Activated CD8-positive, alpha-beta memory T cell treated with anti-CD3 and anti-CD28 coated beads for 36 hours (primary cell): ENCODE measurements at regions not wholly inside any gene's neighbourhood (a gene's known extent, or its start where the extent isn't known, plus 50 kb on each side); places are given as distances from the start of the nearest gene placed in this dataset.

ENCODE experiments used
- CTCF ChIA-PET: fragments of 350-600 bp; sonication (Branson Sonifier 250); formaldehyde crosslinking; loops from one replicate; lab custom pipeline; 2021; ENCODE audit warnings: antibody characterized with exemption; lab: Charles Lee
- POLR2A ChIA-PET: fragments of 350-600 bp; sonication (Branson Sonifier 250); formaldehyde crosslinking; loops from one replicate; lab custom pipeline; 2021; ENCODE audit warnings: antibody characterized with exemption; lab: Charles Lee

DNA sequence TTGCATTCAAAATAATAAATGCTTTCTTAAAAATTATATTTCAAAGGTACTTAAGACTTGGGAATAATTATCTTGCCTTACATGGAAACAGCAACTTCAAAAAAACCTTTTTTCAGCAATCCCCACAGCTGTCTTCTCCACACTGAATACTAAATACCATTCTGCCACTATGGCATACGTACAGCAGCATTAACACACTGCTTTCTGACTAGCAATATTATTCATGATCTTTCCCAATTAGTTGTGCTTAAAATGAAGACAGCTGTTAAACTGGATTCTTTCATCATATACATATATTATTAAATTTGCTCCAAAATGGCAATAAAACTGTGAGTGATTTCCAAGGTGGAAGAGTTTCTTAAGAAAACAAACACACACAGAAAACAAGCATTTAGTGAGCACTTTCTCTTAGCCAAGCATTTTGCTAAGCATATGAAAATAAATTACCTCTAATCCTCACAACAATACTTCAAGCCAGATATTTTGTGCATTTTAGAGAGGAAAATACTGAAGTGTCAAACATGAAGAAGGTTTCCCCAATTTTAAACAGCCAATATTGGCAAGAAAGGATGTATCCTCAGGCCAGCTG lies 609.5 kb downstream of the SLITRK1 start:
- ChIA-PET CTCF (no interaction called here), POLR2A (no interaction called here)

DNA sequence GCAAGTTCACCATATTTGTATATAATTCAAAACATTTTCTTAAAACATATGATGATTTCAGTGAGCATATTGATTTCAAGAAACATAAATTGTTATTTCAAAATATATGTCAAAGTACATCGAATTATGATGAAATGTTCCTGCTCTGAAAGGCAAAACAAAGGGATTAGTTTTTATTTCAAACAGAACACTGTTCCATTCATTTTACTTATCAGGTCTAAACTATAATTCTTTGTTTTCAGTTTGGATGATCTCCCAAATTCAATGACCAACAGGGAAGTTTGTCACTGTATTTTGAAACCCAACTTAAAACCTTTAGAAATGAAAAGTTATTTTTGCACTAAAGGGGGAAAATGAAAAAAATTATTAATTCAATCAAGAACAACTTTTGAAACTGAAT lies 610.2 kb downstream of the SLITRK1 start:
- ChIA-PET POLR2A (no interaction called here), CTCF (no interaction called here)

DNA sequence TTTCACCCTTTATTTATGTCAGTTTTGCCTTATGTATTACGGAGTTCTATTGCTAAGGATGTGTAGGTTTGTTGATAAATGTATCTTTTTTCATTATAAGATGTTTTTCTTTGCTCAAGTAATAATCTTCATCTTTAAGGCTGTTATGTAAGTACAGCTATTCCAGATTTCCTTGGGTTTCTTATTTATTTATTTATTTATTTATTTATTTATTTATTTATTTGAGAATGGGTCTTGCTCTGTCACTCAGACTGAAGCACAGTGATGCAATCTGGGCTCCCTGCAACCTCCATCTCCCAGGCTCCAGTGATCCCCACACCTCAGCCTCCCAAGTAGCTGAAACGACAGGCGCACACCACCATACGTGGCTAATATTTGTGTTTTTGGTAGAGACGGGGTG lies 617.0 kb downstream of the SLITRK1 start:
- CTCF ChIA-PET, result no interaction called here
- POLR2A ChIA-PET, result no interaction called here

DNA sequence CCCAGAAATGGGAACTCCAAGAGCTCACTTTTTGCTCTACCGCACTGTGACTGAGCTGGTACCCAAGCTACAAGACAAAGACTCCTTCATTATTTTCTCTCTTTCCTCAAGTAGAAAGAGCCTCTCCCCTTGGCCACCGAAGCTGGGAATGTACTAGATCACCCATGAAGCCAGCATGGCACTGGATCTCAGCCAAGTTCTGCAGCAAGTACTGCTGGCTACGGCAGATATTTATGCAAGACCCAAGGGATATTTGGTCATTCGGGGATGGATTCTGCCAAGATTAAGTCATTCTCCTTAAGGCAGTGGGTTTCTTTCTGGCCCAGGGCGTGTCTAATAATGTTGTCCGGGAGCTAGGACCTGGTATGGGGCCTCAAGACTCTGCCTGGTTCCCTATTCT lies 633.5 kb downstream of the SLITRK1 start:
- ChIA-PET POLR2A (no interaction called here), CTCF (no interaction called here)

DNA sequence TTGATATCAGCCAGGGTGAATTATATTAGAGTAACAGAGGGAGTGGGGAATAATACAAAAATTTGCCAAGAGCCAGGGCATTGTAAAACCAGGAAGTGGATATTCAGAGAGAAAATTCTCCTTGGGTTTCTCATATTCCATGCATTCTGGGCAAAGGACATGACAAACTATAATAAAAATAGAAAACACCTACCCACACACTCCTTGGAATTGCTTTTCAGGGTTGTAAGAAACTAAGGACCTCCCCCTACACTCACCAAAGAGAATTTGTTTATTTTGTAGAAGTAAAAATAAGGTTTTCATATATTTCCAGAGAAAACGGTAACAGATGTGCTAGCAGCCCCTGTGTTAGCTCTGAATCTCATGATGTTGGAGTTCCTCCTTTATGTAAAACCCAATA lies 649.6 kb downstream of the SLITRK1 start:
- ChIA-PET POLR2A (no interaction called here), CTCF (no interaction called here)

DNA sequence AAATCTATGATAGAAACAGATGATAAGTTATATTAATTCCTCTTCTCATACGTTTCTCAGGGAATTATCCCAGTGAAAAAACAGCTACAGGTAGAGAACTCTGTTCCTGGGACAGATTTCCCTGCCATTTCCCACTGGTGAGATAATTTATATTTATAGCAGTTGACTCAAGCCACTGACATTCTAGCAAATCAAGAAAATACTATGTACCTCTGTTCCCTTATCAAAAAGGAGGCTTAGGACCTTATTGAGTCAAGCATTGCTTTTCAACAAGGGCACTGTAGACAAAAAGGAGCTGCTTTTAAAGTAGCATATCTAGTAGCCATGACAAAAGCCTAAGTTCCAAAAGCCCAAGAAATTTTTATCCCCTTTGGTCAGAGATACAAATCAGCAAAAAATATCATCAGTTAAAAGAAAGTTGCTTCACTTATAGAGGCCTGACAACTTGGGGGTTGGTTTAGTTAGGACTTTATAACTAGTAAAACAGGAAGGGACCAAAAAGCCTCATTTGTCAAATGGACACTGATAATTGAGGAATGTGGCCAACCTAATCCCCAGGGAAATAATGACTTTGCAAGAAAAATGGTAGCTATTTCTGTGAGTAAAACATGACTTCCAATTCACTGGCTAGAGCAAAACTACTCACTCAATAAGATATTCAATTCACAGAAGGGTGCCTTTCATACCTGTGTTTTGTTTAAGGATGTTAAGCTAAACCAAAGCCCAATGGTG lies 652.5 kb downstream of the SLITRK1 start:
- CTCF ChIA-PET, result no interaction called here

DNA sequence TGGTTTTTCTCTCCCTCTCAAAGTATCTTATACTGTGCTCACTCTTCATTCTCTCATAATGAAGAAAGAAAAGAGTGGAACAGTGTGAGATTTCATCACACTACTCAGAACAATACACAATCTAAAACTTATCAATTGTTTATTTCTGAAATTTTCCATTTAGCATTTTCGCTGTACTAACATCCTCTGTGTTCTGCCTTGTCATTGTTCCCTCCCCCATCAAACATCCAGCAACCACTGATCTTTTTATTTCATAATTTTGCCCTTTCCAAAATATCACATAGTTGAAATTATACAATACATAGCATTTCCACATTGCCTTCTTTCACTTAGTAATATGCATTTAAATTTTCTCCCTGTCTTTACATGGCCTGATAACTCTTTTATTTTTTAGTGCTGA lies 658.7 kb downstream of the SLITRK1 start:
- ChIA-PET CTCF (no interaction called here), POLR2A (no interaction called here)

More for the DNA sequence above, 652.5 kb downstream of the SLITRK1 start:
- POLR2A ChIA-PET, result no interaction called here

DNA sequence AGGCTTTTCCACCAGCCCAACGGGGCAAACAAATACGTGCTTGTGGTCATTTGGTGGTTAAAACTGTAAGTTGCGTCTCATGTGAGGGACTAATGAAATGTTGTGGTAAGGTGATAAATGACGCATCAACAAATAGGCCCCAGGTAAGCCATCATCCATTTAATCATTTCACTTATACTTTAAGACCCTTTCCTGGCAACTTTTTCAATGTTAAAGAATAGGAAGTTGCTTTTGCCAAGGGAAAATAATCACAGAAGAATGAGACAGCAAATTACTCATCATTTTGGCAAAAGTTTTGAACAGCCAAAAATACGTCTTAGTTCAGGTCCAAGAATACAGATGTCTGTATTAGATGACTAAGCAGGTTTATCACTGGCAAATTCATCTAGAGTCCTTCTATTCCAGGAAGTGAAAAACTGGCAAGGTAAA lies 660.4 kb downstream of the SLITRK1 start:
- CTCF ChIA-PET, result no interaction called here
- POLR2A ChIA-PET, result no interaction called here

DNA sequence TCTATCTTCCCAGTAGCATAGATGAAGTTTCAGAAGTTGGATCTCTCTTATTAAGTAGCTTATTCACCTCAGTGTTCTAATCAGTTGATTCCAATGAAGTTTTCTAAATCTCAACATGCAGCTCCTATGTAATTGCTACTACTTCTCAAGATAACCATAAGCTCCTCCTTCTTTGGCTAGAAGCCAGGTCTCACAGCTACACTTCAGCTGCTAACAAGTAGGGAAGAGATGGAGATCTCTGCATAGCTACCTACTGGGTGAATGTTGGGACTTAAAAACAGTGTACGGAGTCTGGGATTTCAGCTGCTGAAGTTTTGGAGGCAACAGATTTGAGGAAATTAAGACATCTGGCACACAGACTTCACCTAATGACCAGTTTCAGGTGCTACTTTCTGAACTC lies 661.0 kb downstream of the SLITRK1 start:
- ChIA-PET POLR2A (no interaction called here), CTCF (no interaction called here)

DNA sequence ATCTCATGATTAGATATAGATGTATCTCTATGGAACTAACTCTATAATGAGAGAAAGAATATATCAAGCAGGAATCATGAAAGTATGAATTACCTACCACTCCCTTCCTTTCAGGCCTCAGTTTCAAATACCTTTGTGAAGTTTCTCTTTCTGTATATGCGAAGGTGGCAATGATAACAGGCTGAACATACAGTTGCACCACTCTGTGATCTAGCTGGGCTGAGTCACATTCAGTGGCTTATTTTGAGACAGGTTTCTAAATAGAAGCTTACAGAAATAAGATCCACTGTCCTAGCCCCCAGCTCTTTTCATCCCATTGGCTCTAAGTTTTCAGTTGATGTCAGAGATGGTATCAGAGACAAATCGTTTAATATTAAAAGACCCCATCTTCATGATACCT lies 662.0 kb downstream of the SLITRK1 start:
- CTCF ChIA-PET, result no interaction called here
- POLR2A ChIA-PET, result no interaction called here

DNA sequence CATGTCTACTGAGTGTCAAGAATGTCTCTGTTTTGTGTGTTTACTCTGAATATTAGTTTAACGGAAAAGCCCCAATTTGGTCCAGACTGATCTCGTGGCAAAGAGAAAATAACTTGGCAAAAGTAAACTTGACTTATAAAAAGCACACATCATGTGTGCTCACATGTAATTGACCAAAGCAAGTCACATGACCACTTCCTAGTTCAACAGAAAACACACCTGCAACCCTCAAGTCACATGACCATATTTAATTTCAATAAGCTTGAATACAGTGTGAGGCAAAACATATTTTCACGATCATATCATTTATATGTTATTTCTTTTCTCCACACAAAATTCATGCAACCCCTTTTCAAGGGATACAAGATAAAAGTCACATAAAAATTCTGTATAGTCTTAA lies 662.4 kb downstream of the SLITRK1 start:
- ChIA-PET POLR2A (no interaction called here), CTCF (no interaction called here)

DNA sequence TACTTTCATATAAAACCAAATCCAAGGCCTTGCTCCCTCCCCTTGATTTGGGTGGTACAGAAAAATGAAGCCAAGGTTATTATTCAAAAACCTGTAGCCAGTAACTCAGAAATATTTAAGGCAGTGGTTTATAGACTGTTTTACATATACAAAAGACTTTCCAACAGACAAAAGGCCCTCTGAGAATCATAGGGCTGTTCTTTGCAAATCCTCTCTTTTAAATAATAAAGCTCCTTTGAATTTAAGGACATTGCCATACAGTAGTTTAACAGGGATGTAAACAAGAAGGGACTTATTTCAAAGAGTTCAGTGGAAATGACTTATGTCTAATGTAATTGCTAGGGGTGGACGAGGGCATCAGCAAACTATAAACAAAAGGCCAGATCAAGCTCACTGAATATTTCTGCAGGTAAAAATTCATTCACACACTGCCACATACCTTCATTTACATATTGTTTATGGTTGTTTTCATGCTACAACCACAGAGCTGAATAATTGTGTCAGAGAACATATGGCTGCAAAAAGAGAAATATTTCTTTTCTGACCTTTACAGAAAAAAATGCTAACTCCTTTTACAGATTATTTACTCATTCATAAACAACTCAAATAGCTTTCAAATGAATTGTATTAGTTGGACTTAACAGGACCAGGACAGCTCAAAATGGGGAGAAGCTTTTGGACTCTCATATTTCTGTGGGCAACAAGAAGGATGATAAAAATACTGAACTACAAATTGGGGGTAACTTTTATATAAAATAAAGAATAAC lies 665.6 kb downstream of the SLITRK1 start:
- CTCF ChIA-PET, result no interaction called here
- POLR2A ChIA-PET, result no interaction called here

DNA sequence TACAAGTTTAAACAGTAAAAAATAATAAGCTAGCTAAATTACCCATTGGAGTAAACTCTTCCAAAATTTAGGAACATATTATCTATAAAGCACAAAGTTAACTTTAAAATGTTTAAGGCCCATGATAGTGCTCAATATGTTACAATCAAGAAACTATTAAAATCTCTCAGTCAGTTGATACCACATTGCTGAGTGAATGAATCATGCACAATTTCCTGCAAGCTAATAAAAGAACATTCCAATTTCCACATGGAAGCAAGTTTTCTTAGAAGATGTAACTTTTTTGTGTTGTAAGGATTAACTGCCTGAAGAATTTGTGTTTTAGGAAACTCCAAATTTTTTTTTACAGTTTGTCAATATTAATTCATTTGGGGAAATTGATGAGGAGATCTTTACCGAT lies 666.6 kb downstream of the SLITRK1 start:
- ChIA-PET POLR2A (no interaction called here), CTCF (no interaction called here)

DNA sequence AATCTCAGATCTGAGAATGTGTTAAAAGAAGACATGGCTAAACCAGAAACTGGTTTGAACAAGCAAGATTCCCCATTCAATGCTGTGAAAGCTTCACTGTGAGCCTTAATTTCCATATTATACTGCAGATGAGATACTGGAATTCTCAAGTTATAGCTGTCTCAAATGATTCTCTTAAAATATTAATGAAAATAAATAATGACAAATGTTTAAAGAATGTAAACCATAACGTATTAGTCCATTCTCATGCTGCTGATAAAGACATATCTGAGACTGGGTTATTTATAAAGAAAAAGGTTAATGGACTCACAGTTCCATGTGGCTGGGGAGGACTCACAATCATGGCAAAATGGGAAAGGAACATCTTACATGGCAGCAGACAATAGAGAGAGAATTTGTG lies 667.8 kb downstream of the SLITRK1 start:
- CTCF ChIA-PET, result no interaction called here
- POLR2A ChIA-PET, result no interaction called here

DNA sequence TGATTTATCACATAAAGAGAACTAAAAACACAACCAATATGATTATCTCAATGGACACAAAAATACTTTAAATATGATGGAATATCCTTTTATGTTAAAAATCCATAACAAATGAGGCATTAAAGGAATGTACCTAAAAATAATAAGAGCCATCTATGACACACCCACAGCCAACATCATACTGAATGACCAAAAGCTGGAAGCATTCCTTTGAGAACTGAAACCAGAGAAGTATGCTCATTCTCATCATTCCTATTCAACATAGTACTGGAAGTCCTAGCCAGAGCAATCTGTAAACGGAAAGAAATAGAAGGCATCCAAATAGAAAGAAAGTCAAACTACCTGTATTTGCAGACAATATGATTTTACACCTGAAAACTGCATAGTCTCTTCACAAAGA lies 671.0 kb downstream of the SLITRK1 start:
- POLR2A ChIA-PET, result no interaction called here
- CTCF ChIA-PET, result no interaction called here

DNA sequence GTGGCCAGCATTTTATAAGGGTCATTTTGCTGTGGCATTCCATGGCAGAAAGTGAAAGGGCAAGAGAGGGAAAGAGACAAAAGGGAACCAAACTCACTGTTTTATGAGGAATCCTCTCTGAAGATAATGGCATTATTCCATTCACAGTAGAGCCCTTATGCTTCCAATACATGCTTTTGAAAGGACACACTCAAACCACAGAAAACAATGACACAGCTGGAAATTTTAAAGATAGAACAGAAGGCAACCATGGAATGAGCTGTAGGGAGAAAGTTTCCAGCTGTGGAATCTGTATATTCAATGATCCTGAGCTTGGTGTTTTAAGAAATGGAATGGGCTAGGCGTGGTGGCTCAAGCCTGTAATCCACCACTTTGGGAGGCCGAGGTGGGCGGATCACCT lies 677.4 kb downstream of the SLITRK1 start:
- CTCF ChIA-PET, result interaction anchor here (0.6 kb wide), 1 partner anchor 235 kb away, joined by 3 read pairs; no protein-coding TSS in a partner anchor
- POLR2A ChIA-PET, result no interaction called here

DNA sequence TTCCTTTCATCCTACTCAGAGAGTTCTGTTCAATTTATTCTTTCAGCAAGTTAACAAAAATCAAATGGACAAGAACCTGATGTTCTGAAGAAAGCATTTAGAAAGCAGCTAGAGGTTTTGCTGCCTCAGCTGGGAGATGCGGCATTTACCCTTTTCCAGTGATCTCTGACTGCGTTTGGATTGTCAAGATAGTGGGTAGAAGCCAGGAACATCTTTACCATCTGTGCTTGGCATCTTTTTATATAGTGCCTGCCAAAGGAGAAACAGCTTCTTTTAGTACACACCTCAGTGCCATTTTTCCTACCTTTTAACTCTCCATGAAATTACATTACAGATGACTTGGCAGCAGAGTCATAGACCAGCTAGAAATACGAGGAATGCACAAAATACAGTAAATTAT lies 680.8 kb downstream of the SLITRK1 start:
- POLR2A ChIA-PET, result no interaction called here

DNA sequence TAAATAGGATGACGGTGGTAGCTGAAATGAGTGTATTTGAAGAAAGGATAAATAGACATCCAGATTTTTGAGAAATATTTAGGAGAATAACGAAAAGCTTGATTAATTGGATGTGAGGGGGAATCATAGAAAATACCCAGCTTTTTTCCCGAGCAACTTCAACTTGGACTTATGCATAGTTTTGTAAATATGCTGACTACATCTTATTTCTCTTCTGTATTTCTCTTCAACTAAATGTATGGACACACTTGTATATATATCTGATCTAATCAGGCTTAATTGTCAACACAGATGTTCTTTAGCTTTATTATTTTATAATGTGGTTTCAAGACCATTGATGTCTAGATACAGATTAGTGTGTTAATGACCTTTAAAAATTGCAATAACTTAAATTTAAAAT lies 685.0 kb downstream of the SLITRK1 start:
- CTCF ChIA-PET, result no interaction called here
- POLR2A ChIA-PET, result no interaction called here

More for the DNA sequence above, 680.8 kb downstream of the SLITRK1 start:
- CTCF ChIA-PET, result no interaction called here

DNA sequence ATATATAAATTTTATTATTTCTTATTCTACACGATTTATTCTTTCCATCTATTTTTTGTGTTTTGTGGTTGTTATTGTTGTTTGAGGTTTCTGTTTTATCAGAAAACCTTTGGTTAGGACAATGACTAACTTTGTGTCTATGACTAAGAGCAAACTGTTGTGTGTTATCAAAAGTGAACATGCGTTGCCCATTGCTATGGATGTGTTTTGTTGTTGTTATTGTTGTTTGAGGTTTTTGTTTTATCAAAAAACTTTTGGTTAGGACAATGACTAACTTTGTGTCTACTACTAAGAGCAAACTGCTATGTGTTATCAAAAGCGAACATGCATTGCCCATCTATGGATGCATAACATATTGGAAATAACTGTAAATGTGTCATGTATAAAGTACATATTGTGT lies 692.3 kb downstream of the SLITRK1 start:
- ChIA-PET POLR2A (no interaction called here), CTCF (no interaction called here)

DNA sequence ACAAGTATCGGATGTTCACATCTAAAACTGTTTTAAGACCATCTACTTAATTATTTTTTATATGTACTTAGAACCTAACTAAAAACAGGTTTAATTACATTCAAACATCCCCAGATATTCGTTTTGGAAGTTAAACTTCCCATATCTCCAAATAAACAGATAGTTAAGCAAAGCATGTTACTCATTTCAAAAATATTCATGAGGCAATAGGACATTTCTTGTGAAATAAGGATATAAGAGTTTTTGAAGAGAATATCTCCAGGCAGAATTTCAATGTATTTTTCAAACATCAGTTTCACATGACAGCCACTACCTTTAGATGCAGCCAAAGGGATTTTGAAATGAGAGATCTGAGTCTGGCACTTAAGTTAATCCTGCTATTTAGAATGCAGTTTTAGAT lies 697.5 kb downstream of the SLITRK1 start:
- CTCF ChIA-PET, result no interaction called here
- POLR2A ChIA-PET, result no interaction called here

DNA sequence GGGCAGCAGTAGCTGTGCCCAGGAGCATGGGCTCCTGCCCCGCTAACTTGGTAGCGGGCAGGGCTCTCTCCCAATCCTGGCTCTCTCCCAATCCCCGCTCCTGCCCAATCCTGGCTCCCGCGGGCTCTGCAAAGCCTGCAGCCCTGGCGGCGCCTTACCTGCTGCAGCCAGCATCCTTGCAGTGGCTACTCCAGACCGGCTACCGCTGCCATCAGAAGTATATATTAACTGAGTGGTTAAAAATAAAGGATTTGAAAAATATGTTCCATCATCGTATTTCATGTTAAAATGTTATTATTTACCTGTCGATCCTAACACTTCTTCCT lies 698.2 kb downstream of the SLITRK1 start:
- POLR2A ChIA-PET, result no interaction called here

More for the DNA sequence above, 698.2 kb downstream of the SLITRK1 start:
- CTCF ChIA-PET, result no interaction called here
